ENCODE measurements at regions not wholly inside any gene's neighbourhood (a gene's known extent, or its start where the extent isn't known, plus 50 kb on each side); places are given as distances from the start of the nearest gene placed in this dataset.
A peak's percentile ranks its signal among the peaks of the same experiment; 100 is the strongest.

- Mint-ChIP-seq H3K36me3 (ENCODE audit: low read depth) (peaks cover 18% of the 10 kb centered on the region), H3K9me3 (no peaks in the 10 kb centered on the region), H3K27me3 (ENCODE audit: insufficient read depth, low read depth, poor library complexity) (peaks cover 1% of the 10 kb centered on the region), H3K4me3 (no peak overlapping the region), H3K27ac (no peak overlapping the region), H3K4me1 (peaks cover 39% of the 10 kb centered on the region)
- DNase-seq (ENCODE audit: low spot score) (no peak), ATAC-seq (no peak)
- Histone ChIP-seq H3K4me2 (no peak overlapping the region), H3K27me3 (ENCODE audit: insufficient read depth) (no peaks in the 10 kb centered on the region), H4K20me1 (replicated peaks; ENCODE audit: insufficient read depth) (no peaks in the 10 kb centered on the region), H3K9me2 (ENCODE audit: insufficient read depth) (no peaks in the 10 kb centered on the region), H3K36me3 (ENCODE audit: insufficient read depth) (no peaks in the 10 kb centered on the region; the same call in 1 of the 2 replicates), H3K27ac (ENCODE audit: low read depth) (peak overlapping the region; percentile 13), H3K79me2 (replicated peaks; ENCODE audit: insufficient read depth) (no peaks in the 10 kb centered on the region; the same call in none of the 2 replicates), H3K4me3 (no peak overlapping the region), H3F3A (replicated peaks; ENCODE audit: low read depth) (no peaks in the 10 kb centered on the region), H3K4me1 (ENCODE audit: insufficient read depth) (peaks cover 18% of the 10 kb centered on the region; the same call in 1 of the 2 replicates), H2AFZ (no peak overlapping the region)
- TF ChIP-seq CTCF (conservative IDR thresholded peaks at IDR 0.05; ENCODE audit: low read depth in 2 of 2) = no peak
Measured at GRCh38 chr6:56693246-56693607, 50.5 kb upstream of the DST start.

GRCh38 chr6:56692523-56693245 is 50.0 kb upstream of the DST start:
- H3K4me1 ChIP-seq (ENCODE audit: insufficient read depth) = peaks cover 18% of the 10 kb centered on the region; the same call in 1 of the 2 replicates
- H3K4me3 ChIP-seq = no peak overlapping the region
- peaks cover 16% of the 10 kb centered on the region for H3K36me3 Mint-ChIP-seq (ENCODE audit: low read depth)
- no peaks in the 10 kb centered on the region for H4K20me1 ChIP-seq (replicated peaks; ENCODE audit: insufficient read depth)
- no peak overlapping the region for H3K4me2 ChIP-seq
- no peaks in the 10 kb centered on the region; the same call in 1 of the 2 replicates for H3K36me3 ChIP-seq (ENCODE audit: insufficient read depth)
- peak overlapping the region; percentile 13 for H3K27ac ChIP-seq (ENCODE audit: low read depth)
- no peak overlapping the region for H2AFZ ChIP-seq
- H3K9me3 Mint-ChIP-seq = no peaks in the 10 kb centered on the region
- H3K27me3 Mint-ChIP-seq (ENCODE audit: insufficient read depth, low read depth, poor library complexity) = no peaks in the 10 kb centered on the region
- no peaks in the 10 kb centered on the region for H3K27me3 ChIP-seq (ENCODE audit: insufficient read depth)
- ATAC-seq = peak; percentile 40; the same call in 2 of the 3 replicates
- H3K27ac Mint-ChIP-seq = peak overlapping the region; percentile 49; the same call in 1 of the 2 replicates
- no peak overlapping the region for H3K4me3 Mint-ChIP-seq
- DNase-seq (ENCODE audit: low spot score) = no peak
- H3K4me1 Mint-ChIP-seq = peaks cover 39% of the 10 kb centered on the region
- no peaks in the 10 kb centered on the region for H3F3A ChIP-seq (replicated peaks; ENCODE audit: low read depth)
- H3K79me2 ChIP-seq (replicated peaks; ENCODE audit: insufficient read depth) = no peaks in the 10 kb centered on the region; the same call in none of the 2 replicates
- H3K9me2 ChIP-seq (ENCODE audit: insufficient read depth) = no peaks in the 10 kb centered on the region
- TF ChIP-seq ZNF462 (CRISPR knock-in tag; IDR thresholded peaks at IDR 0.05) = no peak
- no peak for TF ChIP-seq POLR2AphosphoS5 (IDR thresholded peaks at IDR 0.05; ENCODE audit: low read depth)
- TF ChIP-seq ZNF331 (CRISPR knock-in tag; IDR thresholded peaks at IDR 0.05; ENCODE audit: low read depth) = no peak
- TF ChIP-seq CTCF (conservative IDR thresholded peaks at IDR 0.05; ENCODE audit: low read depth in 2 of 2) = no peak
- TF ChIP-seq ETS1 (IDR thresholded peaks at IDR 0.05) = no peak
- TF ChIP-seq JUNB (IDR thresholded peaks at IDR 0.05; ENCODE audit: unreplicated experiment) = no peak
- TF ChIP-seq EZH2 (IDR thresholded peaks at IDR 0.05; ENCODE audit: low read depth, unreplicated experiment) = no peak
- no peak for TF ChIP-seq NANOG (IDR thresholded peaks at IDR 0.05; ENCODE audit: borderline replicate concordance)
- TF ChIP-seq STAT1 (IDR thresholded peaks at IDR 0.05; ENCODE audit: unreplicated experiment) = no peak
- TF ChIP-seq ZNF114 (CRISPR knock-in tag; IDR thresholded peaks at IDR 0.05) = no peak

Measured in GM23338 (cell line).